SK-N-MC (cell line): ENCODE measurements at regions not wholly inside any gene's neighbourhood (a gene's known extent, or its start where the extent isn't known, plus 50 kb on each side); places are given as distances from the start of the nearest gene placed in this dataset.

Experiments used
- EZH2 ChIP-seq: fragments of 200-600 bp; sonication (generic); IDR thresholded peaks from one replicate; pipeline ENCODE4 v1.6.1; 2017; ENCODE audit warnings: antibody characterized with exemption
- FOXP2 ChIP-seq: optimal IDR thresholded peaks from 2 replicates; pipeline ENCODE3; 2011; ENCODE audit warnings: mild to moderate bottlenecking, moderate library complexity; ENCODE audit not compliant: insufficient read depth; ENCODE audit errors: extremely low read length, control extremely low read depth
- POLR2AphosphoS5 ChIP-seq: IDR thresholded peaks from 2 replicates; pipeline ENCODE4 v1.6.1; 2012; ENCODE audit warnings: mild to moderate bottlenecking, low read depth, low read length, borderline replicate concordance

DNA sequence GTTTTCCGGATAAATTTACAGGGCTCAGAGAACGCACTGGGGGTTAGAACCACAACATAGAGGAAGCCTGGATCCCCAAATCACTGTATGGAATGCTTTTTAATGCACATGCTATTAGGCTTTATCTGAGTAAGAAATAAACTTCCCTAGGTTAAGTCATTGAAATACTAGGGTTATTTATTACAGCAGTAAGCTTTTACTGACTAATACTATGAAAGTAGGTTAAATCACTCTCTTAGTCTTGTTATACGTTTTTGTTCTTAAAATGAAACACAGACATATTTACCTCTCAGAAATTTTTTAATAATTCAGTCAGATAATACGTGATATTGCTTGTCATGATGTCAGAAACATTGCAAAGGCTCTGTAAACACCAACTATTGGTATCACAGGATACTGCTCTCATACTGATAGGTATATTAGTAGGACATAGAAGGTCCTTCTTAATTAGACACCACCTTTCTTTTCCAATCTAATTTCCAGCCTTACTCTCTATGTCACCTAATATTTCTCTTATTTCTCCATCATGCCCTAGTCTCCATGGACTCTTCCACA is 162.7 kb upstream of the NYAP2 start:
- TF ChIP-seq EZH2: no peak
- TF ChIP-seq POLR2AphosphoS5: no peak
- no peak for TF ChIP-seq FOXP2
